ENCODE measurements at regions not wholly inside any gene's neighbourhood (a gene's known extent, or its start where the extent isn't known, plus 50 kb on each side); places are given as distances from the start of the nearest gene placed in this dataset.

GRCh38 chr17:70454908-70455307, 285.6 kb downstream of the KCNJ2 start:
- Histone ChIP-seq H3K4me3 (ENCODE audit: low read depth, low read length) (no peak overlapping the region), H3K27me3 (ENCODE audit: control insufficient read depth, insufficient read depth, low read length) (no peaks in the 10 kb centered on the region), H3K36me3 (ENCODE audit: control insufficient read depth, insufficient read depth, low read length) (no peaks in the 10 kb centered on the region)
- no peak for DNase-seq (ENCODE audit: low read depth)
- TF ChIP-seq, protein P1, sequence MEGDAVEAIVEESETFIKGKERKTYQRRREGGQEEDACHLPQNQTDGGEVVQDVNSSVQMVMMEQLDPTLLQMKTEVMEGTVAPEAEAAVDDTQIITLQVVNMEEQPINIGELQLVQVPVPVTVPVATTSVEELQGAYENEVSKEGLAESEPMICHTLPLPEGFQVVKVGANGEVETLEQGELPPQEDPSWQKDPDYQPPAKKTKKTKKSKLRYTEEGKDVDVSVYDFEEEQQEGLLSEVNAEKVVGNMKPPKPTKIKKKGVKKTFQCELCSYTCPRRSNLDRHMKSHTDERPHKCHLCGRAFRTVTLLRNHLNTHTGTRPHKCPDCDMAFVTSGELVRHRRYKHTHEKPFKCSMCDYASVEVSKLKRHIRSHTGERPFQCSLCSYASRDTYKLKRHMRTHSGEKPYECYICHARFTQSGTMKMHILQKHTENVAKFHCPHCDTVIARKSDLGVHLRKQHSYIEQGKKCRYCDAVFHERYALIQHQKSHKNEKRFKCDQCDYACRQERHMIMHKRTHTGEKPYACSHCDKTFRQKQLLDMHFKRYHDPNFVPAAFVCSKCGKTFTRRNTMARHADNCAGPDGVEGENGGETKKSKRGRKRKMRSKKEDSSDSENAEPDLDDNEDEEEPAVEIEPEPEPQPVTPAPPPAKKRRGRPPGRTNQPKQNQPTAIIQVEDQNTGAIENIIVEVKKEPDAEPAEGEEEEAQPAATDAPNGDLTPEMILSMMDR (IDR thresholded peaks at IDR 0.05; ENCODE audit: insufficient read depth, low read length, poor library complexity, severe bottlenecking): no peak

DNA sequence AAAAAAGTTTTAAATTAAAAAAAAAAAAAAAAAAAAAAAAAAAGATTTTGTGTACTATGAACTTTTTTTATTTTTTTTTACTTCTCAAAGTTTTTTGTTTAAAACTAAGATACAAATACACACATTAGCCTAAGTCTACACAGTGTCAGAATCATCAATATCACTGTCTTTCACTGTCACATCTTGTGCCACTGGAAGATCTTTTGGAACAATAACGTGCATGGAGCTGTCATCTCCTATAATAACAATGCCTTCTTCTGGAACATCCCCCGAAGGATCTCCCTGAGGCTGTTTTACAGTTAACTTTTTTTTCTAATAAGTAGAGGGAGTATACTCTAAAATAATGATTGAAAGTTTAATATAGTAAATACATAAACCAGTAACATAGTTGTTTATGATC, 295.7 kb downstream of the KCNJ2 start:
- no peak for DNase-seq (ENCODE audit: low read depth)
- no peaks in the 10 kb centered on the region for H3K27me3 ChIP-seq (ENCODE audit: control insufficient read depth, insufficient read depth, low read length)
- no peak overlapping the region for H3K4me3 ChIP-seq (ENCODE audit: low read depth, low read length)
- no peaks in the 10 kb centered on the region for H3K36me3 ChIP-seq (ENCODE audit: control insufficient read depth, insufficient read depth, low read length)
- TF ChIP-seq, protein P1 (IDR thresholded peaks at IDR 0.05; ENCODE audit: insufficient read depth, low read length, poor library complexity, severe bottlenecking): no peak

- DNase-seq (ENCODE audit: low read depth): no peak
- Histone ChIP-seq H3K27me3 (ENCODE audit: control insufficient read depth, insufficient read depth, low read length) (no peaks in the 10 kb centered on the region), H3K36me3 (ENCODE audit: control insufficient read depth, insufficient read depth, low read length) (no peaks in the 10 kb centered on the region), H3K4me3 (ENCODE audit: low read depth, low read length) (no peak overlapping the region)
- TF ChIP-seq, protein P1 (IDR thresholded peaks at IDR 0.05; ENCODE audit: insufficient read depth, low read length, poor library complexity, severe bottlenecking): no peak
Observed at GRCh38 chr17:70468661-70469060, 299.3 kb downstream of the KCNJ2 start.

- H3K4me3 ChIP-seq (ENCODE audit: low read depth, low read length): no peak overlapping the region
- DNase-seq (ENCODE audit: low read depth): no peak
- TF ChIP-seq, protein P1 (IDR thresholded peaks at IDR 0.05; ENCODE audit: insufficient read depth, low read length, poor library complexity, severe bottlenecking): no peak
- H3K27me3 ChIP-seq (ENCODE audit: control insufficient read depth, insufficient read depth, low read length): no peaks in the 10 kb centered on the region
- H3K36me3 ChIP-seq (ENCODE audit: control insufficient read depth, insufficient read depth, low read length): no peaks in the 10 kb centered on the region
Observed at GRCh38 chr17:70473049-70473448, 303.7 kb downstream of the KCNJ2 start.

DNA sequence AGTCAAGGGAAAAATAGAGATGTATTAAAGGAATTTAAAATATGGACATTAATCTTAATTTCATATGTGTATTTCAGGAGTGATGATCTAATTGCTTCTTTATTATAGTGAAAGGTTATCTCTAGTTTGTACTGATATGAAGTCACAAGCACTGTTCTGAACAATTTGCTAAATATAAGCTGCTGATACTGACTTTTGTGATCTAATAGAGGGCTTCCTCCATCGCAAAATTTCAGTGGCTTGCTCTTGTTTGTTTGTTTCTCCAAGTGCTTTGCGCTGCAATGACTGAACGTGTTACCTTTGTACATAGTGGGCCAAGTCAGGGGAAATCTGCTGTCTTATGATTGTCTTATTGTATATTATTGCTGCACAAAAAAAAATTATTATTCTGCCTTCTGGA, 307.0 kb downstream of the KCNJ2 start:
- no peaks in the 10 kb centered on the region for H3K27me3 ChIP-seq (ENCODE audit: control insufficient read depth, insufficient read depth, low read length)
- no peaks in the 10 kb centered on the region for H3K36me3 ChIP-seq (ENCODE audit: control insufficient read depth, insufficient read depth, low read length)
- H3K4me3 ChIP-seq (ENCODE audit: low read depth, low read length): no peak overlapping the region
- no peak for DNase-seq (ENCODE audit: low read depth)
- TF ChIP-seq, protein P1 (IDR thresholded peaks at IDR 0.05; ENCODE audit: insufficient read depth, low read length, poor library complexity, severe bottlenecking): no peak

GRCh38 chr17:70478902-70479301, 309.6 kb downstream of the KCNJ2 start:
- Histone ChIP-seq H3K27me3 (ENCODE audit: control insufficient read depth, insufficient read depth, low read length) (no peaks in the 10 kb centered on the region), H3K36me3 (ENCODE audit: control insufficient read depth, insufficient read depth, low read length) (no peaks in the 10 kb centered on the region), H3K4me3 (ENCODE audit: low read depth, low read length) (no peak overlapping the region)
- no peak for DNase-seq (ENCODE audit: low read depth)
- TF ChIP-seq, protein P1 (IDR thresholded peaks at IDR 0.05; ENCODE audit: insufficient read depth, low read length, poor library complexity, severe bottlenecking): no peak
